Esophagus muscularis mucosa (tissue), 3 donors: ENCODE measurements at regions not wholly inside any gene's neighbourhood (a gene's known extent, or its start where the extent isn't known, plus 50 kb on each side); places are given as distances from the start of the nearest gene placed in this dataset.

ENCODE experiments used
- POLR2A ChIP-seq: fragments of 450-650 bp; IDR thresholded peaks from one replicate; pipeline ENCODE4 v1.6.1; 2017; ENCODE audit warnings: antibody characterized with exemption, moderate library complexity, mild to moderate bottlenecking, low read depth
- TF ChIP-seq, protein P1 (sequence below), 3 experiments: fragments of 200-600 bp in 2 of 3; fragments of 450-650 bp in 1 of 3; sonication (generic) in 2 of 3; IDR thresholded peaks; one replicate each; pipeline ENCODE4 v1.5.1; 2017 to 2019; ENCODE audit warnings: antibody characterized with exemption in 3 of 3, mild to moderate bottlenecking in 2 of 3, moderate library complexity in 1 of 3

DNA sequence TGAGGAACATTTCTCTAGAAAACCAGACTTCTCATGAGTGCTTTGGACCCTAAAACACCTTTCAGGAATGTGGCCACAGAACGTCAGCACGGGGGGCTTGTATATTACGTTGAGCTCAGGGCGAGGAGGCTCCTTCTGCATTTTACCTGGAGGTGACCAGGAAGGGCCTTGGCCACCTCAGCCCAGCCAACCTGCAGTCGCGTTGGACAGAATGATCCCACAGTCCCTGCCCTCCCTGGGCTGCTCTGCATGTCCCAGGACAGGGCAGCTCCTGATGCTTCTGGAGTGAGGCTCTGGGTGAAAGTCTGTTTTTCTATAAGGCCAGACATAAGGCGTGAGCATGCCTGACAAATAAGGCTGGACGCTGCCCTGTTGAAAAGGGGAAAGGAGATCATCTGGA, 121.9 kb downstream of the NDUFA10 start:
- TF ChIP-seq, protein P1, sequence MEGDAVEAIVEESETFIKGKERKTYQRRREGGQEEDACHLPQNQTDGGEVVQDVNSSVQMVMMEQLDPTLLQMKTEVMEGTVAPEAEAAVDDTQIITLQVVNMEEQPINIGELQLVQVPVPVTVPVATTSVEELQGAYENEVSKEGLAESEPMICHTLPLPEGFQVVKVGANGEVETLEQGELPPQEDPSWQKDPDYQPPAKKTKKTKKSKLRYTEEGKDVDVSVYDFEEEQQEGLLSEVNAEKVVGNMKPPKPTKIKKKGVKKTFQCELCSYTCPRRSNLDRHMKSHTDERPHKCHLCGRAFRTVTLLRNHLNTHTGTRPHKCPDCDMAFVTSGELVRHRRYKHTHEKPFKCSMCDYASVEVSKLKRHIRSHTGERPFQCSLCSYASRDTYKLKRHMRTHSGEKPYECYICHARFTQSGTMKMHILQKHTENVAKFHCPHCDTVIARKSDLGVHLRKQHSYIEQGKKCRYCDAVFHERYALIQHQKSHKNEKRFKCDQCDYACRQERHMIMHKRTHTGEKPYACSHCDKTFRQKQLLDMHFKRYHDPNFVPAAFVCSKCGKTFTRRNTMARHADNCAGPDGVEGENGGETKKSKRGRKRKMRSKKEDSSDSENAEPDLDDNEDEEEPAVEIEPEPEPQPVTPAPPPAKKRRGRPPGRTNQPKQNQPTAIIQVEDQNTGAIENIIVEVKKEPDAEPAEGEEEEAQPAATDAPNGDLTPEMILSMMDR (IDR thresholded peaks at IDR 0.05): no peak
- no peak for TF ChIP-seq POLR2A
